NOMO-1 (cell line): ENCODE measurements at regions not wholly inside any gene's neighbourhood (a gene's known extent, or its start where the extent isn't known, plus 50 kb on each side); places are given as distances from the start of the nearest gene placed in this dataset.
"Not testable (repeated sequence)": the region's sequence is repeated elsewhere in the genome, so short reads cannot be mapped to it uniquely, and the experiment has no call there.

Source experiments
- DNase-seq, 2 experiments: peaks; one replicate each; lab custom pipeline; 2025; ENCODE audit not compliant: unreplicated experiment in 2 of 2; lab: John Stamatoyannopoulos, UW

DNA sequence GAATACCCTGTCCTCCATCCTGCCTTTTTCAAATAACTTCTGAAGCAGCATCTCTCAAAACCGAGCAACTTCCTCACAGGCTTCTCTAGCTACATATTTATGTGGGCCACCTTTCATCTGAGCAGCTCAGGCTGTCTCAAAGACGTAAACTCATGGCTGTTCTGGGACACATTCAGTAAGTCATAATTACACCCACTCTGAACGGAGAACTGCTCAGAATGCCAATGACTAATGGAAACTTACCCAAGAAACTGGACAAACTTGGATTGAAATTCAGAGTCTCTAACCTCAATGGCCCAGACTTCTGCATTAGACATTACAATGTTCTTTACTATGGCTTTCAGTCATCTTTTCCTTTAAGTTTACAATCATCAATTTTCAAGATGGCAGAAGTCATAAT, 145.2 kb downstream of the RAD51AP2 start:
- DNase-seq = no peak

GRCh38 chr2:17363846-17364245, 154.4 kb downstream of the RAD51AP2 start:
- DNase-seq = no peak

DNA sequence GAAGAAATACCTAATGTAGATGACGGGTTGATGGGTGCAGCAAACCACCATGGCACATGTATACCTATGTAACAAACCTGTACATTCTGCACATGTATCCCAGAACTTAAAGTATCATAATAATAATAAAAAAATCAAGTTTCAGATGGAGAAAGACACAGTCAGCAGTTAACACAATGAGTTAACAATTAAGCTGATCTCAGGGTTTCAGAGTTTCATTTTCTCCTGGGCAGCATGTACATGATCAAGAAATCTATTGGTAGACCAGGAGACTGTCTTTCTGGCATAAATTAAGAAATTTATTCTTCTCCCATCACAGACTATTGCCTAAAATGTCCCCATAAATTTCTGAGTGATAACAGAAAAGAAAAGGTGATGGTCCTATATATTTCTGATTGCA, 155.3 kb downstream of the RAD51AP2 start:
- DNase-seq = no peak

GRCh38 chr2:17355608-17356329, 162.5 kb downstream of the RAD51AP2 start:
- no peak for DNase-seq

DNA sequence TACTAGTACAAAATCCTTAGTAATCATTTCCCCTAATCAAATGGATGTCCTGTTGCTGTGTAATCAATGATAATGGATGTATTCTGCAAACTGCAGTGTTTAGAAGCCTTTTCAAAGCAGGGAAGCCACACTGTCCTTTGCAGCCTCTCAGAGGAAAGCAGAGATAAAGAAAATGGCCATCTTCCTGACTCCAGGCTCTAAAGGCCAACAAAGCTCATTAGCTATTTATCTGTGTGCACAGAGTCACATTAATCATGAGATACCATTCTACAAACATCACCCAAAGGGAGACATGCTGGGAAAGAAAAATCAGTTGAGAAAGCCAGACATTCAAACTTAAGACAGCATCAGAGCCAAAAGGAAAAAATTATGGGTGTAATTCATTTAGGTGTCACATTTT, 165.0 kb downstream of the RAD51AP2 start:
- no peak for DNase-seq

GRCh38 chr2:17342692-17343091, 175.5 kb downstream of the RAD51AP2 start:
- not testable (repeated sequence) for DNase-seq

GRCh38 chr2:17337507-17337906, 180.7 kb downstream of the RAD51AP2 start:
- DNase-seq = no peak

DNA sequence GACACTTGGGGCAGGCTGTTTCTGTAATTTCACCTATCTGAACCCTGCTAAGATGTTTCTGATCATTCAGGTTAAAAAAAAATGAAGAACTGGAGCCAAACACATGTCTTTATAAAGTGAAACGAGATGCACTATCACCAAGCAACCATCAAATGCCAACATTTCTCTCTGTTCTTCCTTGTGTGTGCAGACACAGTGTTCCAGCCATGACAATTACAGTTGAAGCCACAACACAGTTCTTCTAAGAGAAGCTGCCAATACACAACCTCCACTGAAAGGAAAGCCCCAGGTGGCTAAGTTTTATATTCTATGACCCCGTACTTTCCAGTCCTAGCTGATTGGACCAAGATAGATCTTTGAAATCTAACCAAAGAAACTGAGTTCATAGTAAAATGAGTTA, 181.8 kb downstream of the RAD51AP2 start:
- no peak for DNase-seq

DNA sequence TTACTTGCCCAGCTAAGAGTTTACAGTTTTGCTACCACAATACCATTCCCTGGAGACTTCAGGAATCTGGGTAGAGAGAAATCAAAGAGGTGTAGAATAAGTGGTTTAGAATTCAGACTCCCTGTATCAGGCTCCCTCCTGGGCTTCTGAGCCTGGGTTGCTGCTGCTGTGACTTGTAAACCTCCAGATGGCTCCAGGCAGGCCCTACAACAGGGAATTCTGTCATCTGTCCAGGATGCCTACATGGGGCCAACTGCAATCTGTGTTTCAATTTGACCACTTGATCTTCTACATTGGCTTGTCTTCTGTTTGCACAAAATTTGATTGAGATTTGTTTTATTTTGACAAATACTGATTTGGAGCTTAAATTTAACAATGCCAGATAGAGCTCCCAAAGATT, 183.9 kb downstream of the RAD51AP2 start:
- no peak for DNase-seq

GRCh38 chr2:17331636-17332035, 186.6 kb downstream of the RAD51AP2 start:
- no peak for DNase-seq

DNA sequence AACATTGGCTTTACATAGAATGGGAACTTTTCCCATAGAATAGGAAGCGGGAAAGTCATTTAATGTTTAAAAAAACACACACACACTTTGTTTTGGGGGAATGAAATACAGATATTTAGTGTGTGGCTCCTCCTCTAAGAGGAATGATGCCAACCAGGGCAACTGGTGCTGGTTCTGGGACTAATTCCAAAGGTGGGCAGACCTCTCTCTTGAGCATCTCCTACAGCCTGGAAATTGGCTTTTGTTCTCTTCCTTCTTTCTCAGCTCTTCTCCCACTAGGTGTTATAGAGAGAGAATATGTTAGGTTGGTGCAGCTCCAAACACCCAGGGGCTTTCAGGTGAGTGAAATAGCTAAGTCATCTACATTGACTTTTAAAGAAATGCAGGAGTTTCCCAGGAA, 190.1 kb downstream of the RAD51AP2 start:
- no peak for DNase-seq

DNA sequence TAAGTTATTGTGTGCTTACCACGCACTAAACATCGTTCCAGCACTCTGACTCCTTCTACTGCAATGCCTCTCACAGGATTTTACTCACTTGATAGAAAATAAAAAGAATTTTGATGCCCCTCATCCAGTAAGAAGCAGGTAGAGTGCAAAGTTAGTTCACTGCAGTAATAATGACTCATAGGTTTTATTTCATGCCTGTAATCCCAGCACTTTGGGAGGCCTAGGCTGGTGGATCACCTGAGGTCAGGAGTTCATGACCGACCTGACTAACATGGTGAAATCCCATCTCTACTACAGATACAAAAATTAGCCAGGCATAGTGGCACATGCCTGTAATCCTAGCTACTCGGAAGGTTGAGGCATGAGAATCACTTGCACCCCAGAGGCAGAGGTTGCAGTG, 190.6 kb downstream of the RAD51AP2 start:
- no peak for DNase-seq

DNA sequence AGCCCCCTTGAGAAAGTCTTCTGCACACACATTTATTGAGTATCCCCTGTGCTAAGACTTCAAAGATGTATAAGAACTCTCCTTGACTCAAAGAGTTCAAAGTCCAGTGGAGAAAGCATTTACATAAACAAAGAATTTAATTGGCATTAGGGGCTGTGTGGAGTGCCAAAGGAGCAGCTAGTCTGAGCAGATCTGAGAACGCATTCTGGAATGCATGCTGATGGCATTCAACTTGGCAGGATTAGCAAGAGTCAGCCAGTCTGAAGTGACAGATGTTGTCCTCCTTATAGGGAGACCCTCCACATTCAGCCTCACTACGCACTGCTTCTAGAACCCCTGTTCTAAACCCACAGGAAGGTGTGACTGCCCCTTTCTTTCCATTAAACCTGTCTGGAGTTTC, 191.5 kb downstream of the RAD51AP2 start:
- DNase-seq = no peak

DNA sequence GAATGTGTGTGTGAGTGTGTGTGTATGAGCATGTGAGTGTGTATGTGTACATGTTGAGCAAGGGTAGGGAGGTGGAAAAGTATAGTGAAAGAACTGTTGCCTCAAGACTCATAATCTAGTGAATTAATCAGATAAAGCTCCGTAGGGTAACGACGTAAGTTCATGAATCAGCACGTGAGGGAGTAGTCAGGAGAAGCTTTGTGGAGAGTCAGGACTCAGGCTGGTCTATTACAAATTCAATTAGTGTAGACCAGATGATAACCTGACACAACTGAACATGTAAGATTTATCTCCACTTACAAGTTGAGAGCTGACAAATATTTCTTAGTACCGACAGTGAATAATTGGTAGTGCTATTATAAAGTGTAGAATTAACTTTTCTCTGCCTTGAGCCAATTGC, 194.5 kb downstream of the RAD51AP2 start:
- DNase-seq = no peak

DNA sequence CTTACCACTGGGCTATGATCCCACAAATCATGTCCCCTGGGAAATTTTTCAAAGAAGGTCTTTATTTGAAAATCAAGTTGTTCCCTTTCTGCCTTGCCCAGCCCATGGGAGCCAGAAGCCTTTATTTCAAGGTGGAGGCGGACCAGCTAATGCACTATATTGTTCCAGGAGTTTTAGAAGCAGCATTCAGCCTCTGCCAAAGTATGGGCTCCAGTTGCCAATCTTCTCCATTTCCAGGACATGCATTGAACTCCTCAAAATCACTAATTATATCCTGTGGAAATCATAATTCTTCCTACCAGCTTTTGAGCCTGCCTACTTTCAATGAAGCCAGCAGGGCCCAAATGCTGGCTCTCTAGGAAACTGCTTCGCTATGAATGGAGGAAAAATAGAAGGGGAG, 195.8 kb downstream of the RAD51AP2 start:
- DNase-seq = no peak

DNA sequence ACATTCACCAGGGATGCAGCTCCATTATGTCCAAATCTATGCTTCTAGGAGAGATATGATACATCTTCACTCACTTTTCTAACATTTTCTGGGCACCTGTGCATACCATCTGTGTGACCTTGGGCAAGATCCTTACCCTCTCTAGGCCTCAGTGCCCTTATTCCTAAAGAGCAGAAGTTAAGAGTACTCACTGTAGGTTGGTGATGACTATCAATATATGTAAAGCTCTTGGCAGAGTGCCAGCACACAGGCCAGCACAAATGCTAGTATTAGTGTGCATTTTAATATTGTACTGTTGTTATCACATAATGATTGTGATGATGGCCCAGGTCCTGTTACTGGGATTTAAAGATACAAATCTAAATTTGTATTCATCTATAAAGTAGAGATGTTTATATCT, 199.2 kb downstream of the RAD51AP2 start:
- DNase-seq = no peak

GRCh38 chr2:17318013-17318412, 200.2 kb downstream of the RAD51AP2 start:
- DNase-seq = no peak

GRCh38 chr2:17317439-17317976, 200.7 kb downstream of the RAD51AP2 start:
- DNase-seq = no peak

GRCh38 chr2:17313261-17313660, 205.0 kb downstream of the RAD51AP2 start:
- DNase-seq = no peak

DNA sequence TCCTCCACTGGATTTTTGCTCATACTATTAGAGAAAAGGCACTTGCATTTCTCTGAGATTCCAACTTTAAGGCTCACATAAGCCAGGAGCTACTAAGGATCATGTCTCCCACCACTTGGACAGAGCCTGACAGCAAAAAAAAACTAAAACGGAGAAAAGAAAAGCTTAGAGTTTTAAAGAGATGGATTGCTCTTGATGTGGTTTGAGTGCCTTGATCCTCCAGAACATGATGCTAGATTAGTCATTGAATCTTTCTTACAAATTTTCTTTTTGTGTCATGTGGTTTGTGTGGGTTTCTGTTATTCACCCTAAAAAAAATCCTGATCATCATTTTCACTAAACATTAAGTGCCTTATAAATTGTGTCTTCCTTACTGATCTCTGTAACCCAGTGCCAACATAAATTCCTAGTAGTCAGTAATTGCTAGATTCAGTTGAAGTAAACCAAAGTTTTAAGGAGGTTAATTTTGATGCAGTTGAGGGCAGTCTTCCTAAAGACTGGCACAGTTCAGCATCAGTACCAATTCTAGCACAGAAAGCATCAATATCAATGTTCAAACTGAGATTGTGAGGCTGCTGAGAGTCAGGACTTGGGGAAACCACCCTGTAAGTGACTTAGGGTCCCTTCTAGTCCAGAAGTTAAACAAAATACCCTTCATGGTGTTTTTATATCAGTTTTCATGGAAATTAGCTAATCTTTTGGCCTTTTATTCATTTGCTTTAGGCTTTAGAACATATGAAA, 206.3 kb downstream of the RAD51AP2 start:
- no peak for DNase-seq

DNA sequence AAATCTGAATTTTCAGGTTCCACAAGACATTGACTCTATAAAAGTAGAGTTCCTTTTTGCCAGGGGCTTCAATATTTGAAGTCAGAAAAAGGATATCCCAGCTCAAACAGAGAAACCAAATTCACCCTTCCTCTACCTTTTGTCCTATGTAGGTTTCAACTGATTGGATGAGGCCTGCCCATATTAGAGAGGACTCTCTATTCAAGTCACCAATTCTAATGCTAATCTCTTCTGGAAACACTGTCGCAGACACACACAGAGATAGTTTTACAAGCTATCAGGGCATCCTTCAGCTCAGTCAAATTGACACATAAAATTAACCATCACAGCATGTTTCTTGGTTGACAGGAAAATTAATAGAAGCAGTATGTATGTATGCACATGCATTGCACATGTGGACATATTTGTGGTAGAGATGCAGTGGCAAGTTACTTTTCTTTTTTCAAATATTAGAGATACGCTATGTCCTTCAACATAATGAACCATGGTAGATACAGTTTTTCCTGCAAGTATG, 207.1 kb downstream of the RAD51AP2 start:
- DNase-seq = no peak
